ENCODE measurements at regions not wholly inside any gene's neighbourhood (a gene's known extent, or its start where the extent isn't known, plus 50 kb on each side); places are given as distances from the start of the nearest gene placed in this dataset.
"Not testable (repeated sequence)": the region's sequence is repeated elsewhere in the genome, so short reads cannot be mapped to it uniquely, and the experiment has no call there.

DNA sequence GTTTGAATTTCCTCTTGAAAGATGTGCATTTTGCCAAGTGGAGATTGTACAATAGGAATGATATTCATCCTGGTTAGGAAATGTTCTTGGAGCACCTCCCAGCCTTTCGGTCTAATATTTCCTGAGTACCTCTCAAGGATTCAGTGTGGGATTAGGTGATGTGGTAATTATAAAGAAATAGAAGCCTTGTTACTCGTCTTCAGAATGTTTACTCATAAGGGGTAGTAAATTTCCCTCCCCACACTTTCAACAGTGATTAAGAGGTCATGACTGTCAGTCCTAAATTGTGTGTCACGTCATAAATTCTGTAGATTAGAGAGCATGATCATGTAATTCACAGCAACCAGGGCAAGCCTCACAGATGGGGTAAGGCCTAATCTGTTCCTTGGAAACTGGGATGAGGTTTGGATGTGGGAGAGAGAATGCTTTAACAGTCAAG lies 633.1 kb upstream of the TBL1XR1 start:
- no peak for DNase-seq

DNA sequence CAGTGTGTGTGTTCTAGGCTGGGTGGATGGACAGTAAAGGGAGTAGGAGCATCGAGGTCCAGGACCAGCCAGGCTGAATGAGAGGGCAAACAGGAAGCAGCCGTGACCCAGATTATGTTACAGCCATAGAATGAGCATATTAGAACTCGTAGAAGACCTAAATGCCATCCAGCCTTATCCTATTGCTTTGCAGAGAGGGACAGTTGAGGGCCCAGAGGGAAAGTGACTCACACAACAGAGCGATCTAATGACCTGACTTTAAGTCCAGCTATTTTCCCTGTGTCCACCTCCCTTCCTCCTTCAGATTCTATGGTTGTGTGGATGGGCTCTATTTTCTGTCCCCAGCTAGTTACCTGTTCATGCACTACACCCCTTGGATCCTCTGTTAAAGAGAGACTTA lies 634.1 kb upstream of the TBL1XR1 start:
- no peak for DNase-seq

DNA sequence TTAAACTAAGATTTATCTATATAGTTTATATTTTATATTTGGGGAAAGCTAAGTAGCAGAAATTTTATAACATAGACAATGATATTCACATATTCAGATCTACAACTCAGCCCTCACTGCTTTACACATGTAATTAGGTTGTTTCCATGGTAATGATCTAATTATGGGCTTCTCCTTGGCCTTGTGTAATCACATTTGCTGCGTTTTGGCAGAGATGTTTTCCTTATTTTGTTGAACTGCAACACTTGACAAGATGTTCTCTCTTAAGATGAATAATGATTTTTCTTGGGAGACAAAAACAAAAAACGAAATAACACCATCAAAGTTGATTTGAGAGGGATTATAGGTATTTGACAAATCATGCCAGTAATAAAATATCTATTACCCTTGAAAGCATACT lies 635.6 kb upstream of the TBL1XR1 start:
- peak in 1 of 2 donors; percentile 71 for DNase-seq

DNA sequence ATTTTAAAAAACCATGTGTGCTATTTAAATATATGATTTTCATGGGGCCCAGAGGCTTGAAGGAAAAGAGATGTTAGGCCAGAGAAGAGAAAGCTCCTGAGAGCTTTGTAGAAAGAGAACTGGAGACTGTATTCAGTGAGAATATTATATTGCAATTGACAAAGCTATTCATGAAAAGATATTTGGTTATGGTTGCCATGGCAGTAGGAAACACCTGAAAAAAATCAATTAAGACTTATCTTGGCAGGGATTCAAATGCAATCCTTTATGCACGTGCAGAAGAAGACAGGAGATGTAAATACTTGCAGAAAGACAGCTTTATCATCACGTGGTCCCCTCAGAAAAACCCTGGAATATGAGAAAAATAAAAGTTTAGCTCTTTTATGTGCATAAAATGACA lies 636.0 kb upstream of the TBL1XR1 start:
- no peak for DNase-seq

- DNase-seq: no peak
These were observed 637.7 kb upstream of the TBL1XR1 start for GRCh38 chr3:177835008-177835407.

GRCh38 chr3:177835917-177836316 lies 638.6 kb upstream of the TBL1XR1 start:
- no peak for DNase-seq

- no peak for DNase-seq
These were observed 639.4 kb upstream of the TBL1XR1 start for GRCh38 chr3:177836671-177837070.

DNA sequence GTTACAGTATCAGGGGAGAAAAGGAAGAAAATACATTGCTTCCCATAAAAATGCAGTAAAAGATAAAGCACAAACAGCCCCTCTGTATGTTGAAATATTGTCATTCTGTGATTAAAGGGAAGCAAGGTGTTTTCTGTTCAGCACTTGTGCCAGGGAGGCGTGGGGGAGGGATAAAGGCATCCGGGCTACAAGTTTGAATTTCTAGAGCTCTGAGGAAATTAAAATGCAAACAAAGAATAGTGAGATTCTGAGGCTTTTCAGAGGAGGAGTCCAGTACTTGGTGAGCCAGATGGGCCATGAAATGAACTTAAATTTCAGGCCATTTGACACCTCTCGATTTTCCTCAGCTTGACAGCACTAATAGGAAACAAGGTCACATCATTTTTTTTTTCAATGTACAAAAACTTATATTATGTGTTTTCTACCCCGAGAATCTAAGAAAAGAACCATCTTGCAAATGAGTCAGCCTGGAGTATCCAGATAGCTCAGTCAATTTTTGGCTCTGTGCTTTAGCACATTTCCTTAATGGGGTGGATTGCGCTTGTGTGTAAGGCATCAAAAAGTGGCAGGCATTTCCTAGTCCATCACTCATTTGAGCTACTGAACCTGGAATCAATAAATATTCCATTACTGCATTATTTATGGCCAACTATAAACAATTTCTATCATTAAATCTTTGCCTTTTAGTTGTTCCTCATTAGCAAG lies 640.8 kb upstream of the TBL1XR1 start:
- no peak for DNase-seq

DNA sequence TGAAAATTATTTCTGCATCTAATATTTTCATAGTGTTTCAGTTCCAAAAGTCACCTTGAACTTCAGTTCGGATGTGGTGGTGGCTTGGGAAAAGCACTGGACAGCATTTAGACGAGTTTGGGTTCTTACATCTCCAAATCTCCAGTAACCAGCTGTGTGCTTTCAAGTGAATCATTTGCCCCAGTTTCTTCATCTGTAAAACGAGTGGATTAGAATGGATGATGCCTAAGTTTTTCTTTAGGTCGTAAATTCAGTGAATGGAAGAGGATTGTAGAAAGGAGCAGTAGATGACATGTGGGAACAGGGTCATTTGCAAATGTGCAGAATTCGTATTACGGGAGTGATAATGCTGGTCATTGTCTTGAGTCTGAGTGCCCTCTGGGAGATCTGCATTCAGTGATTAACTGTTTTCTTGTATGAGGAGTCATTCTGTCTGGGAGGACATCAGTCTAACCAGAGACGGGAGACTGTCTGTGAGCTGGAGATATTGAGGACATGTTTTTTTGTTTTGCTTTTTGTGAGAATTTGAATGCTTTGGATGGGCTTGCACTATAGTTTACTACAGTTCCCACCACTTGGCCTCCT lies 641.6 kb upstream of the TBL1XR1 start:
- DNase-seq: no peak

- no peak for DNase-seq
These were observed 645.0 kb upstream of the TBL1XR1 start for GRCh38 chr3:177842302-177842701.

DNA sequence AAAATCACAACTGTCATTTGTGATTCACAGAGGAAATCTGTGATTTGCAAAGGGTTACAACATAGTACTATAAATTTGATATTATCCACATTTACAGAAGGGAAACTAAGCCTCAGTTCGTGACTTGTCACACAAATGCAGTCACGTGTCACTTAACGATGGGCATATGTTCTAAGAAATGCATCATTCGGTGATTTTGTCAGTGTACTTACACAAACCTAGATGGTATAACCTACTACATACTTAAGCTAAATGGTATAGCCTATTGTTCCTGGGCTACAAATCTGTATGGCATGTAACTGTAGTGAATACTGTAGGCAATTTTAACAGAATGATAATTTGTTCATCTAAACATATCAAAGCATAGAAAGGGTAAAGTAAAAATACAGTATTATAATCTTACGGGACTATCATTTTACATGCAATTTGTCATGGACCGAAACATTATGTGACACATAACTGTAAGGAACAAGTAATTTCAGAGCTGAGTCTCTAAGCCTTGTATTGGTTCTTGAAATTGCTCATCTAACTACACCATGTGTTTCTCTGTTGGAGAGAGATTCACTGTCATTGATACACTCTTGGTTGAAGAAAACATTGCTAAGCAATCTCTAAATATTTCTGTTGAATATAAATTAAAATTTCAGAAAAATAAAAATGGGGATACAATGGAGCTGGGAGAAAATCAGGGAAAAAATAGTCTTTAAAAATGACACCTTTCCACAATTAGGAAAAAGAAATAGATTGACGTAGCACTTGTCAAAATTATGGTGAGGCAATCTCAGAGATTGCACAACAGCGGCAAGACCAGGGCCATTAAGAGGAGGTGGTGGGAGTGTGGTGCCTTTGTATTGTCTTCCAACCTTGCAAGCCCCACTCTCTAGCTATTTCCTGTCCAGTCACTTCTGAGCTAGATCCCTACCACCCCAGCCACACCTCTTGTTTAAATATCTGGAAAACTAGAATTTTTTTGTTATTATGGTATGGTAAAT lies 645.8 kb upstream of the TBL1XR1 start:
- no peak for DNase-seq

DNA sequence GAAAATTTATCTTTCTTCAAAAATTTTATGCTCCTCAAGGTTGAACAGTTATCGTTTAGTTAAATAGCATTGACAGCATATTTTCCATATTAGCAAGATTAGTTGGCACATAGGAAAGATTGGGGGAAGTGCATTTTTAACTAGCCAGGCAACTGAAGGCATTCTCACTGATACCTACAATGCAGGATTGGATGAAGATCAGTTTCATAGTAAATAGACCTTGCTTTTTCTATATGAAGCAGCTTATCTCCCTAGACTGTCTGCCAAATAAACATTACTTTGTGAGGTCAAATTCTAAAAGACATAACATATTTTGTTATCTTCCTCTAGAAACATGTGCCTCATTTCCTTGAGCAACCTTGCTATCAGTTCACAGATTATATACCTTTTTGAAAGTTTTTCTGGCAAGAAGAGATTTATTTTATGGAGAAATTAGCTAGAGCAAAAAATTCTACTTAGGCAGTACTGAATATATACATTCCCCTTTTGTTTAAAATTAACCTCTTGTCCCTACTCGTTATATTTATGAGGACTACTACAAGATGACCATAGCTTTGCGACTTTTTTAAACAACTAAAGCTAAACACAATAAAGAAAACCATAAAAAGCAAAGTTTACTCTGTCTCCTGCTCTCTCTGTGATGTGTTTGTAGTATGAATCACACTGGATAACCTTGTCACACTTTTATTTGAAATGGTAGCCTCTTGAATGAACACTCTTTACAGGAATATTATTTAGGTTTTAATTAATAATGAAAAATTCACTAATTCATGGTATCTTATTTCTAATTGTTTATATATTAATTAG lies 654.9 kb upstream of the TBL1XR1 start:
- no peak for DNase-seq

DNA sequence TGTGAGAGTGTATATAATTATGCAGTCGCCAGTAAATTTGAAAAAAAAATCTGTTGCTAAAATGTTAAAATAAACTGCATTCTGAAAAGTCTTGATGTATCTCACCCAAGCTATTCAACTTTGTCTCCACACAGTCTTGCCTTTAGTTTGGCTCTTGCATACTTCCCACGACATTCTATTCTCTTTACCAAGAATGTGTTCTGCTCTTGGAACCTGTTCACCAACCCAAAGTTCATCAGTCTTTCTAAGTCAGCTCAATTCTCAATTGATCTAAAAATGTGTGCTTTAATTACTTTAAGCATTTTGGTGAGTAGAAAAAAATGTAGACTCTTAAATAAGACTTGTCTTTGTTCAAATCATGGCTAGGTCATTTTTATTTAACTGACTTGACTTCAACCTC lies 657.7 kb upstream of the TBL1XR1 start:
- DNase-seq: no peak

- DNase-seq: no peak
These were observed 662.9 kb upstream of the TBL1XR1 start for GRCh38 chr3:177860184-177860583.

GRCh38 chr3:177862962-177863491 lies 665.7 kb upstream of the TBL1XR1 start:
- DNase-seq: no peak

DNA sequence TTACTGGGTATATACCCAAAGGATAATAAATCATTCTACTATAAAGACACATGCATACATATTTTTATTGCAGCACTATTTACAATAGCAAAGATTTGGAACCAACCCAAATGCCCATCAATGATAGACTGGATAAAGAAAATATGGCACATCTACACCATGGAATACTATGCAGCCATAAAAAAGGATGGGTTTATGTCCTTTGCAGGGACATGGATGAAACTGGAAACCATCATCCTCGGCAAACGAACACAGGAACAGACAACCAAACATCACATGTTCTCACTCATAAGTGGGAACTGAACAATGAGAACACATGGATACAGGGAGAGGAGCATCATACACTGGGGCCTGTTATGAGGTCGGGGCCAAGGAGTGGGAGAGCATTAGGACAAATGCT lies 665.0 kb upstream of the KCNMB2 start:
- not testable (repeated sequence) for DNase-seq

- DNase-seq: no peak
These were observed 658.0 kb upstream of the KCNMB2 start for GRCh38 chr3:177878192-177878591.

- no peak for DNase-seq
These were observed 657.3 kb upstream of the KCNMB2 start for GRCh38 chr3:177878957-177879356.

- DNase-seq: no peak
These were observed 654.9 kb upstream of the KCNMB2 start for GRCh38 chr3:177881351-177881750.

DNA sequence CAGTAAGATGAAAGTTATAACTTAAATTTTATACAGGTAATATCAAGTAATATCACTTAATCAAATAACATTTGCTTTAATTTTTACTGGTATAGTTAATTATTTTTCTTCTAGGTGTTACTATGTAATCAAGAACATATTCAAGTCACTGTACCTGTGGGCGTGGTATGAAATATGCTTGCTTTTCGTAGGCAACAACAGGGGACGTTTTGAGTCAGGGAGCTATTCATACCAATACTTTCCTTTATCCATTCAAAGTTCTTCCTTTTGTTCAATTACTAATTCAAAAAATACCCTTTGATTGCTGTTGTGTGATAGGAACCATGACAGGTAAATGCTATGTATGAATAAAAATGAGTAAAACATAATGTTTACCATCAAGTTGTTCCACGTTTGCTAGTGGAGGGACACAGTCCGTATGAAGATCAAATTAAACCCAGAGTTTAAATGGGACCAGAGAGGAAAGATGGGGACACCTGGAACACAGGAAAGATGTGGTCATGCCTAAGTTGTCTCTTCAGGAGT lies 654.0 kb upstream of the KCNMB2 start:
- no peak for DNase-seq

GRCh38 chr3:177883091-177883490 lies 653.1 kb upstream of the KCNMB2 start:
- no peak for DNase-seq

- DNase-seq: no peak
These were observed 652.3 kb upstream of the KCNMB2 start for GRCh38 chr3:177883957-177884356.

Data from hippocampal formation (tissue), 2 donors.